ENCODE measurements at regions not wholly inside any gene's neighbourhood (a gene's known extent, or its start where the extent isn't known, plus 50 kb on each side); places are given as distances from the start of the nearest gene placed in this dataset.

DNA sequence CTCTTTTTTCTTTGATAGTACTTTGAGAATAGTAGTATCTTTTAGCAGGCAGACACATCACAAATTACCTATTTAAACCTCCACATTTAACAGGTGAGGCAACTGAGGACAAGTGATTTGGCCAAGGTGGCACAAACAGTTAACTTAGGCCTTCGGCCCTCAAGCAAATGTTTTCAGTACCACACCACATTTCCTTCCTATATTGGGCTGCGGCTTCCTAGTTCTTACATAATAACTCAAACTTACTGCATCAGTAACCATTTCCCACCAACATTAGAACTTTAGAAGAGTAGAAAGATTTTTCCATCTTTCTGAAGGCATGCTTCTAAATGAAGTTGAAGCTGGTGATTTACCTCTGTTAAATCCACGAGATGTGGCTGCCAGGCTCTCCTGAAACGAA, 63.2 kb upstream of the SLC4A4 start:
- no peak for DNase-seq (ENCODE audit: low read depth)

DNA sequence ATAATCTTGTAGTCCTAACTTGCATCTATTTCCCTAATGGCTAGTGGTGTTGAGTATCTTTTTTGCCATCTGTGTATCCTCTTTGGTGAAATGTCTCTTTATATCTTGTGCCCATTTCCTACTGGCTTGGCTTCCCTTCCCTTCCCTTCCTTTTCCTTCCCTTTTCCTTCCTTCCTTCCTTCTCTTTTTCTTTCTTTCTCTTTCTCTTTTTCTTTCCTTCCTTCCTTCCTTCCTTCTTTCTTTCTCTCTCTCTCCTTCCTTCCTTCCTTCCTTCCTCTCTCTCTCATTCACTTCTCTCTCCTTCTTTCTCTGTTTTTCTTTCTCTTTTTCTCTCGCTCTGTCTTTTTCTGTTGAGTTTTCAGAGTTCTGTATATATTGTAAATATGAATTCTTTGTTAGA, 61.5 kb upstream of the SLC4A4 start:
- DNase-seq (ENCODE audit: low read depth), result no peak

DNA sequence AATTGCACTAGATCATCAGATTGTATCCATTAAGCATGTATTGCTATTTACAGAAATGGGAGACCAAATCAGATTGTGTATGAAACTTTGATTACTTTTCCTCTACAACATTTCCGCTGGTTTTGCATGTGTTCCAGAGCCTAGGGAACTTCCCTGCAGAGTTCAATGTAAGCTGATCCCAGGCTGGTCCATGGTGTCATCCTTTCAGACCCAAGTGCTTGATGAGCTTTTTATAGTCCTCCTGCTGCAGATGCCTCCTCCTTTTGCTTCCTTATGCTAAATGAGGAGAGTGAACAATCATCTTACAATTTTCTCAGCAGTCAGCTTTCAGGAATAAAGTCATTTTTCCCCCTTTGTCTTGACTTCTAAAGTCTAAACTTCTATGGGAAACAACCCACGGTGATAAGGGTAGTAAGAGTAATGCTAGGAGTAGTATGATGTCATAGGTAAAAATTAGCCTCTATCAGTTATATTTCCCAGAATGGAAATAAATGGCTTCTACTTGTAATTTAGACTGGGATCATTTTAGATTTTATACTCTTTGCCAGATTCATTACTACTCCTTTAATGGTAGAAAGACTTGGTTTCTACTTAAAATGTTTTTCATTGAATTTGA, 55.1 kb upstream of the SLC4A4 start:
- no peak for DNase-seq (ENCODE audit: low read depth)

DNA sequence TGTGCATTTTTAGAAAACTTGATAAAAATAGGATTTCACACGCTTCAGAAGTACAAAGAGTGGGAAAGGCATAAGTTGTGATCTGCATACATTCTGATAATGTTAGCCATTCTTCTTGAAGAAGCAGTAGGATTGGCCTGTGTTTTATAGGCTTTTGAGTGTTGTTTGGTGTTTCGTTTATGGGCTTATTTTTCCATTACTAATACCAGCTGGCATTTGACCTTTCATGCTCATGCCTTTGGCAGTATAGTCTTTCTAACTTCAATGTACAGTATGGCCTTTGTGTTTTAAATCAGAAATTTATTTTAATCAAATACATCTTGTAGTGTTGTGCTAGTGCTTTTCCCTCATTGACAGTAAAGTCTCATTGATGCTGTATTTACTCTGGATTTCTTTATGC, 51.5 kb upstream of the SLC4A4 start:
- DNase-seq (ENCODE audit: low read depth), result no peak

DNA sequence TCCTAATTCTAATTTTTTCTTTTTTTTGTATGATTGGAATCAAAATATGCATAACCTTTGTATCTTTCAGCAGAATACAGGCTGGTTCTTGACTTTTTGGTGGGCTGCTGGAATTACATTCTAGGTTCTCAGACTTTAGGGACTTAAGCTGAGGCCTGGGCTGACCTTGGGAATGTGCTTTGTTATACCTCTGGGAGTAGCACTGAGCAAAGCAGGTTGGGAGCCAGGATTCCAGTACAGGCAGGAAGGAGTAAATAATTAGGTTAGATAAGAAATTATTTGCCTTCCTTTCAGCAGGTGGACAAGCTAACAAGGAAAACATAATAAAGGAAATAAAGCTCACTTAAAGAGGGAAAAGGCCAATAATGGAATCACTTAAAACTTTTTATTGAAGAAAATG, 49.9 kb upstream of the SLC4A4 start:
- no peak for DNase-seq (ENCODE audit: low read depth)

Measured in T follicular helper cell (primary cell).